Peyer's patch (tissue), 4 donors: ENCODE measurements at regions not wholly inside any gene's neighbourhood (a gene's known extent, or its start where the extent isn't known, plus 50 kb on each side); places are given as distances from the start of the nearest gene placed in this dataset.

Experiments used
- POLR2A ChIP-seq, 2 donors: fragments of 450-650 bp; IDR thresholded peaks; one replicate each; pipeline ENCODE4 v1.5.1; 2017; ENCODE audit warnings: antibody characterized with exemption in 2 of 2, mild to moderate bottlenecking in 2 of 2, moderate library complexity in 2 of 2
- TF ChIP-seq, protein P1 (sequence below), 6 experiments: fragments of 450-650 bp in 4 of 6; fragments of 200-600 bp in 2 of 6; sonication (generic) in 1 of 6; IDR thresholded peaks; one replicate each; pipeline ENCODE4 v1.5.1; 2017 to 2019; ENCODE audit warnings: antibody characterized with exemption in 6 of 6, mild to moderate bottlenecking in 3 of 6, moderate library complexity in 1 of 6

DNA sequence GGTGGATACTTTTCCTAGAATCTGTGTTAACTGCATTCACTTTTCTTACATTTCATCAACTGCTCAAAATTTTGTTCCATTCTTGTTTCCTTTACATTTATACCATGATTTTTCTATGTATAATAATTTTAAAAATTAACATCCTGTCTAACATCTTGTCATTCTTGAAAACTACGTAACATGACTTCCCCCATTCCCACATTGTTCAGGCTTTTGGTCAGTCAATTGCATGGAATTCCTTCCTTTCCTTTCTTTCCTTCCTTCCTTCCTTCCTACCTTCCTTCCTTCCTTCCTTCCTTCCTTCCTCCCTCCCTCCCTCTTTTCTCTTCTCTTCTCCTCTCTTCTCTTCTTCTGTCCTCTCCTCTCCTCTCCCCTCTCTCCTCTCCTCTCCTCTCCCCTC, 220.7 kb upstream of the TP63 start:
- TF ChIP-seq, protein P1, sequence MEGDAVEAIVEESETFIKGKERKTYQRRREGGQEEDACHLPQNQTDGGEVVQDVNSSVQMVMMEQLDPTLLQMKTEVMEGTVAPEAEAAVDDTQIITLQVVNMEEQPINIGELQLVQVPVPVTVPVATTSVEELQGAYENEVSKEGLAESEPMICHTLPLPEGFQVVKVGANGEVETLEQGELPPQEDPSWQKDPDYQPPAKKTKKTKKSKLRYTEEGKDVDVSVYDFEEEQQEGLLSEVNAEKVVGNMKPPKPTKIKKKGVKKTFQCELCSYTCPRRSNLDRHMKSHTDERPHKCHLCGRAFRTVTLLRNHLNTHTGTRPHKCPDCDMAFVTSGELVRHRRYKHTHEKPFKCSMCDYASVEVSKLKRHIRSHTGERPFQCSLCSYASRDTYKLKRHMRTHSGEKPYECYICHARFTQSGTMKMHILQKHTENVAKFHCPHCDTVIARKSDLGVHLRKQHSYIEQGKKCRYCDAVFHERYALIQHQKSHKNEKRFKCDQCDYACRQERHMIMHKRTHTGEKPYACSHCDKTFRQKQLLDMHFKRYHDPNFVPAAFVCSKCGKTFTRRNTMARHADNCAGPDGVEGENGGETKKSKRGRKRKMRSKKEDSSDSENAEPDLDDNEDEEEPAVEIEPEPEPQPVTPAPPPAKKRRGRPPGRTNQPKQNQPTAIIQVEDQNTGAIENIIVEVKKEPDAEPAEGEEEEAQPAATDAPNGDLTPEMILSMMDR (IDR thresholded peaks at IDR 0.05): no peak
- TF ChIP-seq POLR2A (IDR thresholded peaks at IDR 0.05): no peak
